ENCODE measurements at regions not wholly inside any gene's neighbourhood (a gene's known extent, or its start where the extent isn't known, plus 50 kb on each side); places are given as distances from the start of the nearest gene placed in this dataset.

DNA sequence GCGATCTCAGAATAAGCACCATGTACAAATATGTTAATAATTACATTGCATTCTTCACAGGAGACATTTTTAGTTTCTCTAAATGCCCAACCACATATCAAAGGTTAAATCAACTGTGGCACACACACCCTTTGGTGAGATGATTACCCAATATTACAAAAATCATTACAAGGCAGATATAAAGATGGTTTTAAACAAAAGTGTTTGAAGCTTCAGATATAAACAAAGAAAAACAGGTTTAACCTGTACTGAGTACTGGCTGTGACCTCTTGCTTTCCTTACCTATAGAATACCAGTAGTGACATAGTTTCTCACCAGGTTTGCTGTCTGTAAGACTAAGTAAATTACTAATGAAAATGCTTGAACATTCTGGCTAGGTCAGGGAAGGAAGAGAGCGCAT is 360.0 kb upstream of the IGFBP3 start:
- Histone ChIP-seq H3K9ac (ENCODE audit: low read depth, low read length) (no peak overlapping the region), H2AK9ac (replicated peaks; ENCODE audit: low read depth, low read length, poor library complexity) (no peak overlapping the region), H4K8ac (ENCODE audit: low read depth in 2 of 2, low read length in 2 of 2) (no peak overlapping the region), H2BK15ac (ENCODE audit: low read depth, low read length) (no peak overlapping the region), H2BK5ac (ENCODE audit: low read depth, low read length, poor library complexity, severe bottlenecking) (no peak overlapping the region), H3K4me3 (ENCODE audit: insufficient read depth, low read depth, low read length) (no peak overlapping the region), H3K4ac (ENCODE audit: low read depth, low read length) (no peak overlapping the region), H4K91ac (ENCODE audit: insufficient read depth, low read depth, low read length) (no peak overlapping the region), H3K56ac (ENCODE audit: extremely low read depth, insufficient read depth, low read length) (no peak overlapping the region), H3K36me3 (ENCODE audit: control insufficient read depth, insufficient read depth, low read length) (no peaks in the 10 kb centered on the region), H4K5ac (ENCODE audit: low read depth, low read length) (no peak overlapping the region), H3K14ac (replicated peaks; ENCODE audit: low read depth, low read length) (no peak overlapping the region), H3K9me1 (ENCODE audit: insufficient read depth, low read length) (no peaks in the 10 kb centered on the region), H3K18ac (ENCODE audit: low read depth, low read length) (no peak overlapping the region), H3K27ac (ENCODE audit: insufficient read depth, low read length) (no peak overlapping the region), H3K4me1 (ENCODE audit: control insufficient read depth, insufficient read depth, low read length) (no peaks in the 10 kb centered on the region), H3K79me1 (ENCODE audit: low read depth in 1 of 2, low read length in 2 of 2) (no peaks in the 10 kb centered on the region), H3K27me3 (ENCODE audit: control insufficient read depth, insufficient read depth, low read length) (no peaks in the 10 kb centered on the region), H3K9me3 (ENCODE audit: control insufficient read depth, insufficient read depth, low read length) (no peaks in the 10 kb centered on the region), H2AFZ (replicated peaks; ENCODE audit: low read length, poor library complexity) (no peak overlapping the region), H3K23ac (ENCODE audit: low read depth, low read length) (no peak overlapping the region), H2AK5ac (ENCODE audit: low read depth, low read length) (no peak overlapping the region), H4K20me1 (ENCODE audit: insufficient read depth, low read length) (no peaks in the 10 kb centered on the region), H2BK120ac (ENCODE audit: low read depth, low read length) (no peak overlapping the region), H3K4me2 (ENCODE audit: low read depth, low read length) (no peak overlapping the region), H2BK20ac (ENCODE audit: low read depth, low read length) (no peak overlapping the region)
- ATAC-seq (ENCODE audit: low read depth) (no peak), DNase-seq (no peak)
- dilution Hi-C loops (cut with HindIII; ENCODE audit: low sequenced_read_pairs, unreplicated experiment) (no loop called here), intact Hi-C loops (cut with micrococcal nuclease) (no loop called here), in situ Hi-C loops (cut with MboI; ENCODE audit: low sequenced_read_pairs) (no loop called here)
- TF ChIP-seq SMC3 (IDR thresholded peaks at IDR 0.05; ENCODE audit: low read depth, low read length) (no peak), USF2 (IDR thresholded peaks at IDR 0.05; ENCODE audit: low read depth, low read length) (no peak), MXI1 (IDR thresholded peaks at IDR 0.05; ENCODE audit: borderline replicate concordance, low read depth, low read length) (no peak), CEBPB (IDR thresholded peaks at IDR 0.05; ENCODE audit: low read depth, low read length) (no peak), FOS (IDR thresholded peaks at IDR 0.05; ENCODE audit: low read depth, low read length) (no peak), CHD1 (IDR thresholded peaks at IDR 0.05; ENCODE audit: low read depth, low read length) (no peak), ELK1 (IDR thresholded peaks at IDR 0.05; ENCODE audit: borderline replicate concordance, low read depth, low read length) (no peak), NFE2L2 (IDR thresholded peaks at IDR 0.05; ENCODE audit: low read depth, low read length) (no peak), MAFK (IDR thresholded peaks at IDR 0.05; ENCODE audit: low read depth, low read length) (no peak)
- no TSS peak for BruUV-seq (replicated peaks)
- CTCF ChIA-PET, result interaction anchor here (1.3 kb wide), 1 partner anchor 12 kb away, joined by 3 read pairs; no protein-coding TSS in a partner anchor
- no CpG with 5 or more reads among the region's 2 CpGs for WGBS, 2 experiments (ENCODE audit: extremely low coverage in 2 of 2, insufficient read length in 1 of 2)
- POLR2A ChIA-PET (ENCODE audit: unreplicated experiment), result no interaction called here

Measured in IMR-90 (cell line).